Naive thymus-derived CD8-positive, alpha-beta T cell (primary cell): ENCODE measurements at regions not wholly inside any gene's neighbourhood (a gene's known extent, or its start where the extent isn't known, plus 50 kb on each side); places are given as distances from the start of the nearest gene placed in this dataset.

Source experiments
- ATAC-seq, 2 donors: fragments of 150-1000 bp; cut with Tn5 transposase in 1 of 2; sonication (Bioruptor Pico), chemical (Tn5 transposase) in 1 of 2; 1 replicate in 1 of 2; 2 replicates in 1 of 2; pipeline ENCODE4 v1.10.0; 2021; ENCODE audit warnings: mild to moderate bottlenecking in 2 of 2, moderate library complexity in 2 of 2
- POLR2A ChIA-PET: fragments of 350-600 bp; sonication (Branson Sonifier 250); formaldehyde crosslinking; loops from one replicate; lab custom pipeline; 2021; ENCODE audit warnings: antibody characterized with exemption; lab: Charles Lee
- DNase-seq, 10 donors: peaks; one replicate each; pipeline versions ENCODE4 v3.0.0 to v3.0.0-alpha.2; 2020 to 2022
- H3K27ac Mint-ChIP-seq, 10 donors: one replicate each; pipeline ENCODE4 v1.8.0; 2020 to 2022; ENCODE audit warnings: mild to moderate bottlenecking in 10 of 10, mixed read lengths in 10 of 10, moderate library complexity in 4 of 10, inconsistent platforms in 1 of 10
- H3K27me3 Mint-ChIP-seq, 5 donors: one replicate each; pipeline ENCODE4 v1.8.0; 2021 to 2022; ENCODE audit warnings: mixed read lengths in 5 of 5
- H3K36me3 Mint-ChIP-seq, 3 donors: one replicate each; pipeline ENCODE4 v1.8.0; 2020 to 2022; ENCODE audit warnings: mixed read lengths in 3 of 3, mild to moderate bottlenecking in 2 of 3, inconsistent platforms in 1 of 3
- H3K4me1 Mint-ChIP-seq, 4 donors: one replicate each; pipeline ENCODE4 v1.8.0; 2021 to 2022; ENCODE audit warnings: mixed read lengths in 4 of 4
- H3K4me3 Mint-ChIP-seq, 10 donors: one replicate each; pipeline ENCODE4 v1.8.0; 2020 to 2022; ENCODE audit warnings: mild to moderate bottlenecking in 10 of 10, mixed read lengths in 10 of 10, moderate library complexity in 6 of 10, inconsistent platforms in 1 of 10
- H3K9me3 Mint-ChIP-seq, 9 donors: one replicate each; pipeline ENCODE4 v1.8.0; 2020 to 2022; ENCODE audit warnings: mixed read lengths in 9 of 9, mild to moderate bottlenecking in 3 of 9, inconsistent platforms in 1 of 9, moderate library complexity in 1 of 9

DNA sequence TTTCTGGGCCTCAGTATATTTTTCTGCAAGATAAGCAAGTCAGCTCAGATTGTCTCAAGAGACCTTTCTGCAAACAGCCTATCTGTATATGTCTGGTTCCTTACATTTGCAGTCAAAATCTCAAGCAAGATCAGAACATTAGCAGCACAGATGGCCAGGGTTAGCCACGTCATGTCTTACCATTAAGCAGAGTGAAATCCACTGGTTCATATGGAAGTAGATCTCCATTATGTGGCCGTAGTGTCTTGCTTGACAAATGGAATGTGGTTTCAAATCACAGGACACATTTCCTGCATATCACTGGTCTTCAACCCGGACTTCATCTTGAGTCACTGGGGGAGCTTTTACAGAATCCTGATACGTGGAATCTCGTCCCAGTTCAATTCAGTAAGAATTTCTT lies 500.2 kb downstream of the FBXO15 start:
- no peak for DNase-seq
- Mint-ChIP-seq H3K4me1 (peaks cover 0 to 2% (median 0%) of the 10 kb centered on the region in 4 donors), H3K27me3 (no peaks in the 10 kb centered on the region), H3K4me3 (no peak overlapping the region), H3K9me3 (no peaks in the 10 kb centered on the region), H3K36me3 (no peaks in the 10 kb centered on the region), H3K27ac (no peak overlapping the region)
- ATAC-seq: no peak
- POLR2A ChIA-PET: no interaction called here

GRCh38 chr18:73646772-73647171 lies 500.9 kb downstream of the FBXO15 start:
- no peak for ATAC-seq
- H3K4me3 Mint-ChIP-seq: no peak overlapping the region
- POLR2A ChIA-PET: no interaction called here
- no peak for DNase-seq
- no peaks in the 10 kb centered on the region for H3K27me3 Mint-ChIP-seq
- H3K27ac Mint-ChIP-seq: no peak overlapping the region
- peaks cover 0 to 2% (median 0%) of the 10 kb centered on the region in 4 donors for H3K4me1 Mint-ChIP-seq
- H3K9me3 Mint-ChIP-seq: no peaks in the 10 kb centered on the region
- H3K36me3 Mint-ChIP-seq: no peaks in the 10 kb centered on the region

- Mint-ChIP-seq H3K27me3 (no peaks in the 10 kb centered on the region), H3K4me1 (peaks cover 0 to 2% (median 0%) of the 10 kb centered on the region in 4 donors), H3K36me3 (no peaks in the 10 kb centered on the region), H3K4me3 (no peak overlapping the region), H3K9me3 (no peaks in the 10 kb centered on the region), H3K27ac (no peak overlapping the region)
- no peak for DNase-seq
- no peak for ATAC-seq
- POLR2A ChIA-PET: no interaction called here
Measured at GRCh38 chr18:73646196-73646595, 501.4 kb downstream of the FBXO15 start.

- POLR2A ChIA-PET: no interaction called here
- Mint-ChIP-seq H3K9me3 (no peaks in the 10 kb centered on the region), H3K4me3 (no peak overlapping the region), H3K27ac (no peak overlapping the region), H3K27me3 (no peaks in the 10 kb centered on the region), H3K4me1 (peaks cover 0 to 2% (median 0%) of the 10 kb centered on the region in 4 donors), H3K36me3 (no peaks in the 10 kb centered on the region)
- ATAC-seq (no peak), DNase-seq (no peak)
Measured at GRCh38 chr18:73645160-73645715, 502.4 kb downstream of the FBXO15 start.

DNA sequence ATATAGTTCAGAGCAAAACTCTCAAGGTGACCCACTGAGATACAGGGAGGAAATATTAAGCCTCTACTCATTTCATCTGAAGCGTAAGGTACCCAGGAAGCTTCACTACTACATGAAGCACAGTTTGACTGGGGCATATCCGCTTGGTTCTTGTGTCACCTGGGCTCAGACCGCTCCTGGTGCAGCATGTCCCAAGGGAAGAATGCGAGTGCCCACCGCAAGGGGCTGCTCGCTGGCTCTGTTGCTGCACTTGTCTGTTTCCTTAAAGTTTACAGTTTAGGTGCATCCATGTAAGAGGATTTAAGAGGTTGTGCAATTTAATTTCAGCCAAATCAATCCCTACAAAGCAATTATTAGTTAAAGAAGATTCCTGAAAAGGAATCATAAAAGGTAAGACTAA lies 507.8 kb downstream of the FBXO15 start:
- H3K4me1 Mint-ChIP-seq: no peaks in the 10 kb centered on the region

DNA sequence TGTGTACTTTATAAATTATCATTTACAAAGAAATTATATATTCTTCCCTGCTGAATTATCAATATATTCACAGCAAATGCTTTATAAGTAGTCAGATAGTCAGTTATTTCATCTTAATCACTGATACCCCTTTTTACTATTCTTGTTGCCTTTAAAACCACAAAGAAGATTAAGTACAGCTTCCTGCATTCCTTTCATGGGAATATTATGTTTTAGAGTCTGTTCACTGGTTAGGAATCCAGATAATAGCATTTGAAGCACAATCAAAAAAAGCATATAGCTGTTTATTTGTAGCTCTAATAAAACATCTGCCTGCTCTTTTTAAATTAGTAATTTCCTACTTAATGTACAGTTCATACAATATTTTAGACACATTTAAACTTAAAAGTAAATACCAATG lies 508.9 kb downstream of the FBXO15 start:
- Mint-ChIP-seq H3K27ac (no peak overlapping the region), H3K36me3 (no peaks in the 10 kb centered on the region), H3K4me1 (no peaks in the 10 kb centered on the region), H3K9me3 (peaks cover 0 to 10% (median 0%) of the 10 kb centered on the region in 9 donors), H3K4me3 (no peak overlapping the region), H3K27me3 (peaks cover 0 to 7% (median 0%) of the 10 kb centered on the region in 5 donors)
- ATAC-seq (no peak), DNase-seq (no peak)
- POLR2A ChIA-PET: no interaction called here

More for the DNA sequence above, 507.8 kb downstream of the FBXO15 start:
- no peaks in the 10 kb centered on the region for H3K36me3 Mint-ChIP-seq
- no peak for DNase-seq
- no peak overlapping the region for H3K27ac Mint-ChIP-seq
- no peak for ATAC-seq
- peaks cover 0 to 2% (median 0%) of the 10 kb centered on the region in 5 donors for H3K27me3 Mint-ChIP-seq
- POLR2A ChIA-PET: no interaction called here
- H3K4me3 Mint-ChIP-seq: no peak overlapping the region
- H3K9me3 Mint-ChIP-seq: peaks cover 0 to under 1% (median 0%) of the 10 kb centered on the region in 9 donors

DNA sequence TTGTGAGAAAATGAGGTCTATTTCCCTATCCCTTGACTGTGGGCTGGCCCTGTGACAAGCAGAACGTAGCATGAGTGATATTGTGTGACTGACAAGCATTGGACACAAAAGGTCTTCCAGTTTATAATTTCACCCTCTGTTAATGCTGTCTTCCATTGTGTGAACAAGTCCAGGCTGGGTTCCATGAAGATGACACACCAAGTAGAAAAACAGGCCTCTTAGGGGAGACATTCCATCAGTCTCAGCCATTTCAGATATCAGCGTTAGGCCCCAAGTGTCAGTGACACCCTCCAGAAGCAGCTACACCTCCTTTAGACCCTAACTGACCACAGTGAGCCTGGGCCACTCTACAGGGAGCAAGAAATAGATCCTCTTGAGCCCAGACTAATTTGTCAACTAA lies 511.3 kb downstream of the FBXO15 start:
- Mint-ChIP-seq H3K4me1 (no peaks in the 10 kb centered on the region), H3K9me3 (peaks cover 0 to 10% (median 0%) of the 10 kb centered on the region in 9 donors), H3K27ac (no peak overlapping the region), H3K4me3 (no peak overlapping the region), H3K27me3 (peaks cover 0 to 7% (median 0%) of the 10 kb centered on the region in 5 donors), H3K36me3 (no peaks in the 10 kb centered on the region)
- DNase-seq (no peak), ATAC-seq (no peak)
- POLR2A ChIA-PET: no interaction called here

GRCh38 chr18:73626859-73627258 lies 520.8 kb downstream of the FBXO15 start:
- no peak overlapping the region for H3K4me3 Mint-ChIP-seq
- POLR2A ChIA-PET: no interaction called here
- peaks cover 0 to 4% (median 0%) of the 10 kb centered on the region in 9 donors for H3K9me3 Mint-ChIP-seq
- no peak for ATAC-seq
- no peaks in the 10 kb centered on the region for H3K4me1 Mint-ChIP-seq
- H3K27ac Mint-ChIP-seq: no peak overlapping the region
- DNase-seq: no peak
- H3K36me3 Mint-ChIP-seq: no peaks in the 10 kb centered on the region
- H3K27me3 Mint-ChIP-seq: no peaks in the 10 kb centered on the region

GRCh38 chr18:73626221-73626620 lies 521.4 kb downstream of the FBXO15 start:
- Mint-ChIP-seq H3K9me3 (peaks cover 0 to 4% (median 0%) of the 10 kb centered on the region in 9 donors), H3K36me3 (no peaks in the 10 kb centered on the region), H3K4me1 (no peaks in the 10 kb centered on the region), H3K4me3 (no peak overlapping the region), H3K27ac (no peak overlapping the region), H3K27me3 (no peaks in the 10 kb centered on the region)
- DNase-seq (no peak), ATAC-seq (no peak)
- POLR2A ChIA-PET: no interaction called here

GRCh38 chr18:73621091-73621490 lies 526.5 kb downstream of the FBXO15 start:
- ATAC-seq: no peak

DNA sequence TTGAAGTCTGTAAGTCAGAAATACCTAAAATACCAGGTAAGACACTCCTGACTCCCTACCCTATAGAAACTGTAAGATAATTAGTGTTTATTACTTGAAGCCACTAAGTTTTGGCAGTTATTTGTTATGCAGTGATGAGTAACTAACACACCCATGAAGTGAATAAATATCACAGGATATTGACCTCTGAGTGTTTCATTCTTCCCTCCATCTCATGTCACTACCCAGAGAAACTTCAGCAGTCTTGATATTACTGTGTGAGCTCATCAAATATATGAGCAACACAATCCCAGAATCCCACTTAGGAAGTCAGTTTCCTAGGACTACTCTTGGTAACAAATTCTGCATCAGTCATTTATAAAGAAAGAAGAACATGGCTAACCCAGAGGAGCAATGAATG lies 529.7 kb downstream of the FBXO15 start:
- H3K4me1 Mint-ChIP-seq: no peaks in the 10 kb centered on the region
- H3K36me3 Mint-ChIP-seq: no peaks in the 10 kb centered on the region
- peaks cover 0 to 8% (median 2%) of the 10 kb centered on the region in 5 donors for H3K27me3 Mint-ChIP-seq
- H3K9me3 Mint-ChIP-seq: peaks cover 0 to 11% (median 0%) of the 10 kb centered on the region in 9 donors
- H3K27ac Mint-ChIP-seq: no peak overlapping the region
- POLR2A ChIA-PET: no interaction called here
- ATAC-seq (no peak), DNase-seq (no peak)
- H3K4me3 Mint-ChIP-seq: no peak overlapping the region

More at GRCh38 chr18:73621091-73621490, 526.5 kb downstream of the FBXO15 start:
- Mint-ChIP-seq H3K4me3 (no peak overlapping the region), H3K27me3 (peaks cover 0 to 8% (median 2%) of the 10 kb centered on the region in 5 donors), H3K9me3 (peaks cover 0 to 15% (median 0%) of the 10 kb centered on the region in 9 donors), H3K36me3 (no peaks in the 10 kb centered on the region), H3K27ac (no peak overlapping the region), H3K4me1 (no peaks in the 10 kb centered on the region)
- POLR2A ChIA-PET: no interaction called here
- no peak for DNase-seq

DNA sequence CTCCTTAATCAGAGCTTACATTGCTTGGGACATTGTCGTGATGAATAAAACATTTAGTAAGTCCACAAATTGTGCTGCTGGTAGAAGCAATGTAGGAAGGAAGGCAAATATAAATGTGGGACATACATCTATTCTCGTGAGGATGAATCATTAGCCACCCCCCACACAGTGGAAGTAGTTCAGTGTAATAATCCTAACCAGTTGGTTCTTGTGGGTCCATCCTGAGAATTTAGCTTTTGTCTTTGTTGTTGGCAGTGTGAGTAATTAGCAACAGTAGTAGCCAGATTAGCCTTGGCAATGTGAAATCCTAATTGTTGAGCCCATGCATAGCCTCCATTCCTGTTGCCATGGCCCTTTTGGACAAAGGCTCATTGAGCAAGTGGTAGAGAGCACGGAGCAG lies 532.1 kb downstream of the FBXO15 start:
- ATAC-seq: no peak
- Mint-ChIP-seq H3K36me3 (no peaks in the 10 kb centered on the region), H3K27me3 (peaks cover 0 to 8% (median 2%) of the 10 kb centered on the region in 5 donors), H3K4me1 (no peaks in the 10 kb centered on the region), H3K4me3 (no peak overlapping the region), H3K27ac (no peak overlapping the region), H3K9me3 (peaks cover 0 to 12% (median 0%) of the 10 kb centered on the region in 9 donors)
- POLR2A ChIA-PET: no interaction called here
- no peak for DNase-seq

- Mint-ChIP-seq H3K9me3 (peaks cover 0 to 9% (median 0%) of the 10 kb centered on the region in 9 donors), H3K4me3 (no peak overlapping the region), H3K27ac (no peak overlapping the region), H3K4me1 (no peaks in the 10 kb centered on the region), H3K36me3 (no peaks in the 10 kb centered on the region), H3K27me3 (peaks cover 0 to 5% (median 0%) of the 10 kb centered on the region in 5 donors)
- ATAC-seq (no peak), DNase-seq (no peak)
- POLR2A ChIA-PET: no interaction called here
Measured at GRCh38 chr18:73614812-73615211, 532.8 kb downstream of the FBXO15 start.
